NCI-H146 treated with DMSO at 0.1 percent for 48 hours (cell line): ENCODE measurements at regions not wholly inside any gene's neighbourhood (a gene's known extent, or its start where the extent isn't known, plus 50 kb on each side); places are given as distances from the start of the nearest gene placed in this dataset.
"Not testable (repeated sequence)": the region's sequence is repeated elsewhere in the genome, so short reads cannot be mapped to it uniquely, and the experiment has no call there.

Source experiments
- DNase-seq: peaks from one replicate; lab custom pipeline; 2025; ENCODE audit not compliant: unreplicated experiment; lab: John Stamatoyannopoulos, UW

DNA sequence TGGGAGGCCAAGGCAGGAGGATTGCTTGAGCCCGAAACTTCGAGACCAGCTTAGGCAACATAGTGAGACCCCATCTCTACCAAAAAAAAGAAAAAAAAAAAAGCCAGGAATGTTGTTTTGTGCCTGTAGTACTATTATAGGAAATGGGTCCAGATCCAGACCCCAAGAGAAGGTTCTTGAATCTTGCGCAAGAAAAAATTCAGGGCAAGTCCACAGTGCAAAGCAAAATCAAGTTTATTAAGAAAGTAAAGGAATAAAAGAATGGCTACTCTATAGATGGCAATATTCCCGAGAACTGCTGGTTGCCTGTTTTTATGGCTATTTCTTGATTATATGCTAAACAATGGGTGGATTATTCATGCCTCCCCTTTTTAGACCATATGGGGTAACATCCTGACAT is 51.2 kb upstream of the RDX start:
- DNase-seq: no peak

- no peak for DNase-seq
Observed at GRCh38 chr11:110349138-110349996, 53.0 kb upstream of the RDX start.

DNA sequence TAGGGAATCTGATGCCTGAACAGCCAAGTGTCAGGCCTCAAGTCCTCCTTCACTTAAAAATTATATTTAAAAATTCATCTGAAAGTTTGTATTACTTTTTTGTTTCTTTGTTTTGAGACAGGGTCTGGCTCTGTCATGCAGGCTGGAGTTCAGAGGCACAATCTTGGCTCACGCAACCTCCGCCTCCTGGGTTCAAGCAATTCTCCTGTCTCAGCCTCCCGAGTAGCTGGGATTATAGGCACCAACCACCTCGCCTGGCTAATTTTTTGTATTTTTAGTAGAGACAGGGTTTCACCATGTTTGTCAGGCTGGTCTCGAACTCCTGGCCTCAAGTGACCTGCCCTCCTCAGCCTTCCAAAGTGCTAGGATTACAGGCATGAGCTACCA is 53.6 kb upstream of the RDX start:
- not testable (repeated sequence) for DNase-seq

DNA sequence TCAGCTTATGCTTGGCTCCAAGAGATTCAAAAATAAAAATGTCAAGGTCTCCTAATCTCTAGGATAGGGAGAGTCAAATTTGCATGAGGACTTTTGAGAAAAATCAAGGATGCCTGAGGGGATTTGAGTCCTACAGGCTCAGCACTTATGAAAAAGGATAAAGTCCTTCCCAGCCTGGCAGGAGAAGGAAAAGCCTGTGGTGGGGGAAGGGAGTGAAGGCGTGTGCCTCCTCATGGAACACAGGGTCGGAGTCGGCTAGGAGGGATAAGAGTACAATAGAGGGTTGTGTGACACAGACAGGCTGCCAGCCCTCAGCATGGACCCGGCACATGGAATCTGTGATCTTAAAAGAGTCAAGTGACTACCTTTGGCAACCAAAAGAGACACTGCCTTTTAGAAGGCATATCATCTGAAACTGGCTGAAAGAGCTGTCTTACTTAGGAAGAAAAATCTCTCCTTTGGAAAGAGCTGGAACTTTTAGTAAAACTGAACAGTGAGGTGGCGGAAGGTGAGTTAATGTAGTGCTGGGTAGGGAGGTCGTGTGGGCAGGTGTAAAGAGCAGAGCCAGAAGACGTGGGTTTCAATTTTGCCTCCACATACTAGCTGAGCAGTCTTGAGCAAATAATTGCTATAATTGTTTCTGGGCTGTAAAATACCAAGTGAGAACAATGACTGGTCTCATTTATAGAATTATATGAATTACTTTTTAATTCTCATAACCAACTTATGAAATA is 58.8 kb upstream of the RDX start:
- DNase-seq: no peak

DNA sequence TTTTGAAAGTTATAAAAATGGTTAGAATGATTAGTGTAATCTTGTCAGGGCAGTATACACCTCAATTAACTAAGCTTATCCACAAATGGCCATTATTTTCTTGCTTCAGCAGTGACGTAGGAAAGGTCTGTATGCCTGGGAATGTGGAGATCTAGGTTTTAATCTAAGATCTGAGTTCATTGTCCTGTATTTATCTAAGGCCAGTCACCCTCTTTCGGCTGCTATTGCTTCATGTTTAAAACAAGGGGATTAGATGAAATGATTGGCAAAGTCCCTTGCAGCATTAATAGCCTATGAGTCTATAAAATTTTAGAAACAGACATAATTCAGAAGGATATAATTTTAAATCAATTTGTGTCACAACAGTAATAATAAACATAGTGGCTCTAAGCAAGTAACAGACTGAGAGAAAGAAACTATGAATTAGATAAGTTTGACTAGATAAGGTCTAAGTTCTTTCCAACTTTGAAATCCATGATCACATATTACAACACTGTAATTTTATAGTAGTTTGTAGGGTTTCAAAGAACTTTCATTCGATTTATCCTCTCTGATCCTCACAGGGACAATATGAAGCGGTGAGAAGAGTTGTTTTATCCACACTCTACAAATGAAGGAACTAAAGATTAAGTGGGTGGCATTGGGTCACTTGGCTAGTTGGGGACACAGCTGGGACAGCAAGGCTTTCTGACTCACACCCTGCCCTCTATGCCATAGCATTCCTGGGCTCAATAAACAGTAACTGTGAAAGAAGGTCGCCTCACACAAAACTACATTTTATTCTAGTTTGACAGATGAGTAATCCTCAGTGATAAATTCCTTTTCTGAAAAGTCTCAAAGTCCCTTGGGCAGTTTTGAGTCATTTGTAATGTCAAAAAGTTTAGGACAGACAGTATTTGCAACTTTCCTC is 60.6 kb upstream of the RDX start:
- DNase-seq: no peak

DNA sequence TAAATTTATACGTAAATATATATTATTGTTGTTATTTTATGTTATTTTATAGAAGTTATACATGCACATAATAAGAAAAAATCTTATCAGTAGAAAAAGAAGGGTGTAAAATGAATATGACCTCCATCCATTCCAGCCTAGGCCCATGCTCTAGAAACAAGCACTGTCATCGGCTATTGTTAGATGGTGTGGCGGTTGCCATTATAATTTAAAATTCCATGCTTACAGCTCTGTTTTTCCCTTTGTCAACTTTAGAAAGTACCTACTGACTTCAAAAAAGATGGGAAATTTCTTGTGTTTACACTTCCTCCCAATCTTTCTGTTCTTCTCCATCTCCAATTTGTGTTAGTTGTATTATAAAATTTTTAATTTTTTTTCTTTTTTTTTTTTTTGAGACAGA is 61.9 kb upstream of the RDX start:
- no peak for DNase-seq

DNA sequence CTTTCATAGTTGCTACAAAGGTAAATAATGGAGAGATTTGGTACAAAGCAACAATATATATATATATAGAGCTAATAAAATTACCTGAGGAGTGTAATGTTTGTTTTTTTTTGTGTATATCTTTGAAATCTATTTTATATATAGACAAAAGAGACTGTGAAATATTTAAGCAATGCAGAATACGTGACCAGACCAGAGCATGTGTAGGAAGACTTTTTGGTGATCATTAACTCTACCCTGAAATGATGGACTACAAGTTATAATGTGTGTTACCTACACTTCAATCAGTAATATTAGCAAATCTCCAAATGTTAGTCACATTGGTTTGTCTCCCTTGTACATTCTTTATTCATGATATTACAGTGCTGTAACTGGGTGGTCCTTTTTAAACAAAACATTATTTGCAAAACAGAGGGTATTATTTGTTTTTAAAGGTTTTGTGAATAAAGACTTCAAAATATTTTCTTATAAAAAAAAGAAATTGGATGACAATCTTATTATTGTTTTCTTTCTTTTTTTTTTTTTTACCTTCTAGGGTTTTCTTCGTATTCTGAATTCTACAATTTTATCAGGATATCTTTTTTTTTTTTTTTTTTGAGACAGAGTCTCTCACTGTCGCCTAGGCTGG is 64.5 kb upstream of the RDX start:
- not testable (repeated sequence) for DNase-seq

DNA sequence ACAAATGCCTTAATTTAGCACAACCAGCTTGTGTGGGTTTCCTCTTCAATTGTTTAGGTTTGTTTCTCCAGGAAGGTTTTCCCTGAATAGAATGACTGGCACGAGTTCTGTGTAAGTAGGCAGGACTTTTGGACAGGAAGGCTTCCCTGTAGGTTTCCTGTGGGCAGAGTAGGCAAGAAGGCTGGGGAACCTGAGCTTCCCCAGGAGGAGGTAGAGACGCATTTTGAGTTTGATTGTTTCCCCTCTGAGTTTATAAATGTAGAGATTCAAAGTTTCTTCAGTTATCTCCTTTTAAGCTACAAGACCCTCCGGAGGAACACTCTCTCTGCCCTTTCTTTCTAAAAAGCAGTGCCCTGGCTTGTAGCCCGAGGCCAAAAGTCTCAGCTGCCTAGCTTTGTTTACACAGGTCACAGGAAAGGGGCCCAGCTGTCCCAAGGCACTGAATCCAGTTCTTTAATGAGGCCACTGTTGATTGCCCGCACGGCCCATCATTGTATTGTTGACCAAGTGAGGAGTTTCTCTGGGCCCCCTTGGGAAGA is 66.6 kb upstream of the RDX start:
- peak; percentile 86 for DNase-seq

DNA sequence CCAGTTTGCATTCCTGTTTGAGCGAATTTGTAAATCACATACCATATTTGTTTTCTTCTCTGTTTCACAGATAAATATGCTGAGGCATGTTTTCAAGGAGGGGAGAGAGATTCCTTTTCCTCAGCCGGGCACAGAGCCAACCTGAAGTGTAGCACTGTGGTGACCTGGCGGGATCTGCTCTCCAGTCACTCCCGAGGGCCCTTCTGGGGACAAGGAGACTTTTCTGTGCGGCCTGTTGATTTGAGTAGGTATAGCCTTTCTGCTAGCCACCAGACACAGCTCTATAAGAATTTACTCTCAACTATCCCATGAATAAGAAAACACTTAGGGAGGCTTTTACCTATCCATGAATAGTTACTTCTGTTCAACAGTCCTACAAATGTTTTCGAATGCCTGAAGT is 63.5 kb upstream of the FDX1 start:
- no peak for DNase-seq

DNA sequence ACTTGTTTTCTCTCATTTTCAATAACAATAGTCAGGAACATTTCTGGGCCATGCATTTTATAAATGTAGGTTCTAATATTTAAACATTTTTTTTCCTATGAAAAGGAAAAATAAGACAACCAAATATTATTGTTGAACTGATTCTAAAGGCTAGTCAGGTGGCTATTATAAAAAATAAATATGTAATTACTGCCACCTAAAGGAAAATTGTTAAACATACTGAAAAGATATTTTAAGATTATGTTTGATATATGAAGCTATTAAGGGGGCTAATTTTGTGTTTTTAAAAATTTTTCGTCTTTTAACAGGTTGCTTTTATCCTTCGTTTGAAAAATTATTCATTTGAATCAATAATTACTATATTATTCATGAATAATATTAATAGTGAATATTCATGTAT is 62.2 kb upstream of the FDX1 start:
- DNase-seq: no peak

- DNase-seq: no peak
Observed at GRCh38 chr11:110371084-110371483, 58.7 kb upstream of the FDX1 start.

- no peak for DNase-seq
Observed at GRCh38 chr11:110373051-110373702, 56.6 kb upstream of the FDX1 start.

- DNase-seq: no peak
Observed at GRCh38 chr11:110374921-110375320, 54.8 kb upstream of the FDX1 start.

DNA sequence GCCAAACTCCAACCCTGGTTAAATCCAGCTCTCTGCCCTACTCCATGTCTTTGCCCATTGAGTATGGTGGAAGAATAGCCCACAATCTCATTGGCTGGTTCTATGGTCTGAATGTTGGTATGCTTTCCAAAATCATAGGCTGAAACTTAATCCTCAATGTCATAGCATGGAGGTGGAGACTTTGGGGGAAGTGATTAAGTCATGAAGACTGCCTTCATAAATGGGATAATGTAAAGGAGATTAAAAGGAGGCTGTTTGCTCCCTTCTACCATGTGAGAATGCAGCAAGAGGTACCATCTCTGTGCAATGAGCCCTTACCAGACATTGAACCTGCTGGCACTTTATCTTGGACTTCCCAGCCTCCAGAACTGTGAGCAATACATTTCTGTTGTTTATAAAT is 54.4 kb upstream of the FDX1 start:
- DNase-seq: no peak

DNA sequence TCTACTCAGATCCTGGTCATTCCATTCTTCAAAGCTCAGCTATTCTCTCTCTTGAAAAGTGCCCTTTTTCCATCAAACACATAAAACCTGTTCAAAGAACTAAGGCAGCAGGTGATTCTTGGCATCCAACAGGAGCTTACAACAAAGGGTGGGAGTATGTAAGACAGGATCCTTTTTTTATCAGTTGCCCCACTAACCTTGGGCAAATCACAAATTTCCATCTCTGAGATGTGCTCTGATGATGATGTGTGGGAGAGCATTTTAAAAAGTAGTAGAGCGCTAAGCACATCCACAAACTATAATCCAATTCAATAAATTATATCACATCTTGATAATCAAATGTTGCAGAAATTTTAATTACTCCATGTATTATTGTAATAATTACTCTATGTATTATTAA is 53.7 kb upstream of the FDX1 start:
- no peak for DNase-seq

DNA sequence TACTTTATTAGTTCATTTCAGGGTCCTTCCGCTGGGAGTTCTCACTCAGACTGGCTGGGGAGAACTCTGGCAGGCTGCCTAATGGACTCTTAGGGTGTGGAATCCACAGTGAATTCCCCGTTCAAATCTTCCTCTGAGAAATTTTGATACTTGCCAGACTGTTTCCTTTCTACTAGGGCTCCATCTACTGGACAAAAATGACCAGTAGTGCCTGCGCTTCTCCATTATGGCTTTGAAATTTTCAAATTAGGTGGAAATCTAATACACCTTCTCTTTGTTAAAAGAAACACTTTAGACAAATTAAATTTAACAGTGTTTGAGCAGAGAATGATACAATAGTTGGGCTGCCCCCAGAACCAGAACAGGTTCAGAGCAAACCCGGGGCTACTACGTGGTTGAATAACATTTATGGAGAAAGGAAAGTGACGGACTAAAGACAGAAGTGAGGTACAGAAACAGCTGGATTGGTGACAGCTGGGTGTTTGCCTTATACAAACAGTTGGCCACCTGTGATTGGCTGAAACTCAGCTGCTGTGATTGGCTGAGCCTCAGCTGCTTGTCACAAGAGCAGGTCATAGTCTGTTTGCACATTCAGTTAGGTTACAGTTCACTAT is 52.9 kb upstream of the FDX1 start:
- peak; percentile 77 for DNase-seq

DNA sequence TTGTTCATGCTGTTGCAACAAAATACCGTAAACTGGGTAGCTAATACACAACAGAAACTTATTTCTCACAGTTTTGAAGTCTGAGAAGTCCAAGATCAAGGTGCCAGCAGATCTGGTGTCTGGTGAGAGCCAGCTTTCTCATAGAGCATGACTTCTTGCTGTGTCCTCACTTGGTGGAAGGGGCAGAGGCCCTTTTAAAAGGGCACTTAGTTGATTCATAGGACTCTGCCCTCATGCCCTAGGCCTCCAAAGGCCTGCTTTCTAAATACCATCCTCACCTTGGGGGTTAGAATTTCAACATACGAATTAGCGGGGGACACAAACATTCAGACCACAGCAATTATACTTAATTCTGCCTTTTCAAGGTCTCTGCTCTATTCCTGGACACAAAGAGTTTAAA is 52.3 kb upstream of the FDX1 start:
- no peak for DNase-seq

DNA sequence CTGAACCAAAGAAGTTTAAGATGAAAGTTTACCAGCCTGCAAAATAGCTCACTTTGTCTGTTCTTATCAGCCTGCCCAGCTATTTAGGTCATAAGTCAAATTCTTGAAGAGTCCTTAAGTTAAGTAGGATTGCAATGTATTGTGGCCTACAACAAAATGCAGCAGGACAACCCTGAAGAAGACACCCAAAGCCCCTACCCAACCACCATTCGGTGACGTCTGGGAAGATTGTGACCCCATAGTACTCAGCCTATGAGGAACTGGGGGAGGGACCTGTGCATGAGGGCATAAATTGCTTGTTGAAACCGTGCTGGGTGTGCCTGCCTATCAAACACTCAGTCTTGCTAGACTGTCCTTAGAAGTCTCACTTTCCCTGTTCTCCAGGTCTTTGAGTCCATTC is 50.5 kb upstream of the FDX1 start:
- no peak for DNase-seq

GRCh38 chr11:110379936-110380335 is 49.8 kb upstream of the FDX1 start:
- DNase-seq: no peak
